NT2/D1 (cell line): ENCODE measurements at regions not wholly inside any gene's neighbourhood (a gene's known extent, or its start where the extent isn't known, plus 50 kb on each side); places are given as distances from the start of the nearest gene placed in this dataset.

ENCODE experiments used
- SUZ12 ChIP-seq: IDR thresholded peaks from 2 replicates; pipeline ENCODE4 v1.6.1; 2011; ENCODE audit not compliant: insufficient read length, insufficient read depth; ENCODE audit errors: extremely low read depth
- YY1 ChIP-seq: IDR thresholded peaks from 2 replicates; pipeline ENCODE4 v1.6.1; 2011; ENCODE audit not compliant: insufficient read length, insufficient read depth
- ZNF274 ChIP-seq: IDR thresholded peaks from 2 replicates; pipeline ENCODE4 v1.6.1; 2011; ENCODE audit warnings: mild to moderate bottlenecking, low read depth, low read length

GRCh38 chr5:174211277-174211626 lies 165.7 kb downstream of the NSG2 start:
- no peak for TF ChIP-seq YY1
- TF ChIP-seq ZNF274 = no peak
- TF ChIP-seq SUZ12 = no peak
